H1 (cell line): ENCODE measurements at regions not wholly inside any gene's neighbourhood (a gene's known extent, or its start where the extent isn't known, plus 50 kb on each side); places are given as distances from the start of the nearest gene placed in this dataset.

Experiments used
- ASH2L ChIP-seq: fragments of 200-600, 300-600 bp; sonication (generic); IDR thresholded peaks from one replicate; pipeline ENCODE4 v1.7.1; 2017; ENCODE audit warnings: low read length
- CBX8 ChIP-seq: fragments of 300-800, 300-1000 bp; sonication (generic); IDR thresholded peaks from 2 replicates; pipeline ENCODE4 v1.7.1; 2016; ENCODE audit warnings: low read depth, low read length, borderline replicate concordance
- CHD1 ChIP-seq: IDR thresholded peaks from 2 replicates; pipeline ENCODE4 v1.6.1; 2012; ENCODE audit warnings: low read depth, low read length, improper control_type of control experiment
- CREB1 ChIP-seq: IDR thresholded peaks from 2 replicates; pipeline ENCODE4 v1.6.1; 2012; ENCODE audit warnings: inconsistent platforms
- HDAC2 ChIP-seq, 2 experiments: fragments of 300-600 bp in 1 of 2; sonication (generic) in 1 of 2; IDR thresholded peaks; 2 replicates each; pipeline ENCODE4 v1.6.1; 2011 to 2012; ENCODE audit warnings: low read depth in 2 of 2, low read length in 2 of 2, mild to moderate bottlenecking in 2 of 2, moderate library complexity in 2 of 2, borderline replicate concordance in 1 of 2, inconsistent platforms in 1 of 2
- KDM5A ChIP-seq: fragments of 200-600 bp; IDR thresholded peaks from 2 replicates; pipeline ENCODE4 v1.7.1; 2012; ENCODE audit warnings: mild to moderate bottlenecking, low read length, inconsistent platforms, mixed read lengths
- NRF1 ChIP-seq: IDR thresholded peaks from 2 replicates; pipeline ENCODE4 v1.6.1; 2011; ENCODE audit warnings: mild to moderate bottlenecking, low read depth, low read length, improper control_type of control experiment
- TF ChIP-seq, protein P1 (sequence below): IDR thresholded peaks from 2 replicates; pipeline ENCODE4 v1.6.1; 2011; ENCODE audit warnings: low read depth, mild to moderate bottlenecking, low read length; ENCODE audit not compliant: insufficient read depth

DNA sequence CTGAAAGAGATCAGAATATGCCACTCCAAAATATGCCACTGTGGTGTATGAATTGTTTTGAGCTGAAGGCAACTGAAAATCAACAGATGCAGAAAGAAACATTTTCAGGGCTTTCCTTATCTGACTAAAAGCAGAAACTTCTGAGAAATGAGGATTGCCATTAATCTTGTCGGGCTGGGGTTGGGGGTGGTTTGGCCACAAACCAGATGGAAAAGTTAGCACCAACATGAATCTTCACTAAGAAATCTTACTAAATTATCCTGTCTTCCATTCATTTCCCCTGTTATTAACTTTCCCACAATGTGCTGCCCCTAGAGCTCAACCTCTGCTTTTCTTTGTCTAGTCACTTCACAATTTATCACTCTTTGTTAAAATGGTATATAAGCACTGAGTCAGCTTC, 229.9 kb upstream of the GADL1 start (continued):
- TF ChIP-seq, protein P1, sequence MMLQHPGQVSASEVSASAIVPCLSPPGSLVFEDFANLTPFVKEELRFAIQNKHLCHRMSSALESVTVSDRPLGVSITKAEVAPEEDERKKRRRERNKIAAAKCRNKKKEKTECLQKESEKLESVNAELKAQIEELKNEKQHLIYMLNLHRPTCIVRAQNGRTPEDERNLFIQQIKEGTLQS = no peak
- no peak for TF ChIP-seq CREB1
- TF ChIP-seq ASH2L = no peak
- no peak for TF ChIP-seq CHD1
- TF ChIP-seq KDM5A = no peak
- no peak for TF ChIP-seq HDAC2 (IDR thresholded peaks at IDR 0.05; ENCODE audit: borderline replicate concordance in 1 of 2, low read depth in 2 of 2, low read length in 2 of 2)
- TF ChIP-seq NRF1 = no peak
- no peak for TF ChIP-seq CBX8
- TF ChIP-seq, all 59 proteins: peak for 0
